ENCODE measurements at regions not wholly inside any gene's neighbourhood (a gene's known extent, or its start where the extent isn't known, plus 50 kb on each side); places are given as distances from the start of the nearest gene placed in this dataset.

- Histone ChIP-seq H3K27me3 (replicated peaks; ENCODE audit: insufficient read depth, low read length) (no peaks in the 10 kb centered on the region), H3K36me3 (replicated peaks; ENCODE audit: insufficient read depth, low read length) (no peaks in the 10 kb centered on the region), H3K9ac (ENCODE audit: low read length) (no peak overlapping the region), H2AFZ (ENCODE audit: low read length) (no peak overlapping the region), H3K4me3 (ENCODE audit: low read length) (no peak overlapping the region), H4K20me1 (ENCODE audit: insufficient read depth, low read length) (no peaks in the 10 kb centered on the region), H3F3A (ENCODE audit: insufficient read depth, low read length) (no peaks in the 10 kb centered on the region), H3K4me2 (ENCODE audit: low read depth, low read length) (no peak overlapping the region), H3K4me1 (ENCODE audit: low read length) (no peaks in the 10 kb centered on the region), H3K9me3 (replicated peaks; ENCODE audit: insufficient read depth, low read length) (no peaks in the 10 kb centered on the region), H3K27ac (ENCODE audit: low read length) (no peak overlapping the region), H3K79me2 (ENCODE audit: low read length) (no peaks in the 10 kb centered on the region), H3K9me2 (replicated peaks; ENCODE audit: insufficient read depth, low read length) (no peaks in the 10 kb centered on the region)
- no peak for TF ChIP-seq CTCF (IDR thresholded peaks at IDR 0.05; ENCODE audit: low read length)
- no peak for TF ChIP-seq EZH2phosphoT487 (IDR thresholded peaks at IDR 0.05; ENCODE audit: low read length)
- TF ChIP-seq EZH2 (optimal IDR thresholded peaks at IDR 0.05; ENCODE audit: low read depth, low read length) = no peak
- no peak for DNase-seq
Observed at GRCh38 chr11:104404231-104405175, 240.6 kb upstream of the PDGFD start.

DNA sequence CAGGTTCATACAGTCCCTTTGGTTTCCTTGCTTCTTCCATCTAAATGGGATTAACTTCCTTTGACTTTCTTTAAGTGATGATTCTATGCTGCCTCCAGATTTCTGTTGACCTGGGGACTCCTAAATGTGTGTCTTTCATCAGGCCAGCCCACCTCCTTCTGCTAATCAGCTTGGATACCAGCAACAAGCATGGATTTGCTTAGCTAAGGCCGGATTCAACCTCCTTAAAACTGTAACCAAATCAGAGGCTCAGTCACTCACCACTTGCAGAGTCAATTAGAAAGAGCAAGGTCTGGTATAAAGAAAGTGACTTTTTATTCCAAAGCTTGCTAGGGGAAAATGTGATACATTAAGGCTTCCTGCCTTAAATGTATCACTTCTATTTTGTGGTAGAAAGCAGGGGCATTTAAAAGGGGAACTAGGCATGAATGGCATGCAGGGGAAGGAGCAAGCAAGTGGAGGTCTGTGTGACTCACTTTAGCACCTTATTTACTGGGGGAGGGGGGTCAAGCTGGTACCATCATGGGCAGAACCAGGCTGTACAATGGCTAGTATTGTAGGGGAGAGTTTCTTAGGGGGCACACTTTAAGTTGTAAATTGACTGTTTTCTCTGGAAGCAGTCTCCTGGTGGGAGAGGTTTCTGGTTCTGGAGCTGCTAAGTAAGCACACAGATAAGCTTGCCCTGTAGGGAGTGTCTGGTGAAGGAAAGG is 239.0 kb upstream of the PDGFD start:
- Histone ChIP-seq H3K4me2 (ENCODE audit: low read depth, low read length) (no peak overlapping the region), H3K27me3 (replicated peaks; ENCODE audit: insufficient read depth, low read length) (no peaks in the 10 kb centered on the region), H3K9me3 (replicated peaks; ENCODE audit: insufficient read depth, low read length) (no peaks in the 10 kb centered on the region), H3K27ac (ENCODE audit: low read length) (no peak overlapping the region), H3K79me2 (ENCODE audit: low read length) (no peaks in the 10 kb centered on the region), H3K9ac (ENCODE audit: low read length) (no peak overlapping the region), H3K4me3 (ENCODE audit: low read length) (no peak overlapping the region), H3F3A (ENCODE audit: insufficient read depth, low read length) (no peaks in the 10 kb centered on the region), H3K9me2 (replicated peaks; ENCODE audit: insufficient read depth, low read length) (no peaks in the 10 kb centered on the region), H3K36me3 (replicated peaks; ENCODE audit: insufficient read depth, low read length) (no peaks in the 10 kb centered on the region), H4K20me1 (ENCODE audit: insufficient read depth, low read length) (no peaks in the 10 kb centered on the region), H3K4me1 (ENCODE audit: low read length) (no peaks in the 10 kb centered on the region), H2AFZ (ENCODE audit: low read length) (no peak overlapping the region)
- DNase-seq = no peak
- TF ChIP-seq EZH2 (optimal IDR thresholded peaks at IDR 0.05; ENCODE audit: low read depth, low read length) (no peak), EZH2phosphoT487 (IDR thresholded peaks at IDR 0.05; ENCODE audit: low read length) (no peak), CTCF (IDR thresholded peaks at IDR 0.05; ENCODE audit: low read length) (no peak)

GRCh38 chr11:104394508-104394907 is 230.6 kb upstream of the PDGFD start:
- no peaks in the 10 kb centered on the region for H3K36me3 ChIP-seq (replicated peaks; ENCODE audit: insufficient read depth, low read length)
- H3K4me2 ChIP-seq (ENCODE audit: low read depth, low read length) = no peak overlapping the region
- no peak overlapping the region for H3K9ac ChIP-seq (ENCODE audit: low read length)
- H4K20me1 ChIP-seq (ENCODE audit: insufficient read depth, low read length) = no peaks in the 10 kb centered on the region
- H3K27me3 ChIP-seq (replicated peaks; ENCODE audit: insufficient read depth, low read length) = no peaks in the 10 kb centered on the region
- H3K79me2 ChIP-seq (ENCODE audit: low read length) = no peaks in the 10 kb centered on the region
- H3K9me3 ChIP-seq (replicated peaks; ENCODE audit: insufficient read depth, low read length) = no peaks in the 10 kb centered on the region
- no peaks in the 10 kb centered on the region for H3K4me1 ChIP-seq (ENCODE audit: low read length)
- H3K27ac ChIP-seq (ENCODE audit: low read length) = no peak overlapping the region
- no peaks in the 10 kb centered on the region for H3F3A ChIP-seq (ENCODE audit: insufficient read depth, low read length)
- no peak overlapping the region for H2AFZ ChIP-seq (ENCODE audit: low read length)
- TF ChIP-seq EZH2 (optimal IDR thresholded peaks at IDR 0.05; ENCODE audit: low read depth, low read length) = no peak
- TF ChIP-seq EZH2phosphoT487 (IDR thresholded peaks at IDR 0.05; ENCODE audit: low read length) = no peak
- TF ChIP-seq CTCF (IDR thresholded peaks at IDR 0.05; ENCODE audit: low read length) = no peak
- no peak for DNase-seq
- H3K4me3 ChIP-seq (ENCODE audit: low read length) = no peak overlapping the region
- H3K9me2 ChIP-seq (replicated peaks; ENCODE audit: insufficient read depth, low read length) = no peaks in the 10 kb centered on the region
